ENCODE measurements at regions not wholly inside any gene's neighbourhood (a gene's known extent, or its start where the extent isn't known, plus 50 kb on each side); places are given as distances from the start of the nearest gene placed in this dataset.

DNA sequence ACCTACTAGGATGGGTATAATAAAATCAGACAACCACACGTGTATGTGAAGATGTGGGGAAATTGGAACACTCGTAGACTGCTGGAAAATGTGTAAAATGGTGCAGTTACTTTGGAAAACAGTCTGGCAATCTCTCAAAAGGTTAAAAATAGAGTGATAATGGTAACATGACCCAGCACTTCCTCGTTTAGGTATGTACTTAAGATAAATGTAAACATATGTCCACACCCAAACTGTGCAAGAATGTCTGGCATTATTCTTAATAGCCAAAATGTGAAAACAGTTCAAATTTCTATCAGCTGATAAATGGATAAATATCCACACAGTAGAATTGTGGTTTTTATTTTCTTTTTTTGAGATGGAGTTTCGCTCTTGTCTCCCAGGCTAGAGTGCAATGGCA, 272.8 kb downstream of the ZNF248 start:
- Mint-ChIP-seq H3K4me3 (no peak overlapping the region), H3K9me3 (peaks cover 32% of the 10 kb centered on the region), H3K27ac (no peak overlapping the region), H3K27me3 (ENCODE audit: insufficient read depth) (peaks cover 4% of the 10 kb centered on the region), H3K4me1 (ENCODE audit: low read depth) (no peaks in the 10 kb centered on the region), H3K36me3 (ENCODE audit: low read depth) (no peaks in the 10 kb centered on the region)
- no peak for DNase-seq
- TF ChIP-seq, protein P1, sequence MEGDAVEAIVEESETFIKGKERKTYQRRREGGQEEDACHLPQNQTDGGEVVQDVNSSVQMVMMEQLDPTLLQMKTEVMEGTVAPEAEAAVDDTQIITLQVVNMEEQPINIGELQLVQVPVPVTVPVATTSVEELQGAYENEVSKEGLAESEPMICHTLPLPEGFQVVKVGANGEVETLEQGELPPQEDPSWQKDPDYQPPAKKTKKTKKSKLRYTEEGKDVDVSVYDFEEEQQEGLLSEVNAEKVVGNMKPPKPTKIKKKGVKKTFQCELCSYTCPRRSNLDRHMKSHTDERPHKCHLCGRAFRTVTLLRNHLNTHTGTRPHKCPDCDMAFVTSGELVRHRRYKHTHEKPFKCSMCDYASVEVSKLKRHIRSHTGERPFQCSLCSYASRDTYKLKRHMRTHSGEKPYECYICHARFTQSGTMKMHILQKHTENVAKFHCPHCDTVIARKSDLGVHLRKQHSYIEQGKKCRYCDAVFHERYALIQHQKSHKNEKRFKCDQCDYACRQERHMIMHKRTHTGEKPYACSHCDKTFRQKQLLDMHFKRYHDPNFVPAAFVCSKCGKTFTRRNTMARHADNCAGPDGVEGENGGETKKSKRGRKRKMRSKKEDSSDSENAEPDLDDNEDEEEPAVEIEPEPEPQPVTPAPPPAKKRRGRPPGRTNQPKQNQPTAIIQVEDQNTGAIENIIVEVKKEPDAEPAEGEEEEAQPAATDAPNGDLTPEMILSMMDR (IDR thresholded peaks at IDR 0.05), result no peak

DNA sequence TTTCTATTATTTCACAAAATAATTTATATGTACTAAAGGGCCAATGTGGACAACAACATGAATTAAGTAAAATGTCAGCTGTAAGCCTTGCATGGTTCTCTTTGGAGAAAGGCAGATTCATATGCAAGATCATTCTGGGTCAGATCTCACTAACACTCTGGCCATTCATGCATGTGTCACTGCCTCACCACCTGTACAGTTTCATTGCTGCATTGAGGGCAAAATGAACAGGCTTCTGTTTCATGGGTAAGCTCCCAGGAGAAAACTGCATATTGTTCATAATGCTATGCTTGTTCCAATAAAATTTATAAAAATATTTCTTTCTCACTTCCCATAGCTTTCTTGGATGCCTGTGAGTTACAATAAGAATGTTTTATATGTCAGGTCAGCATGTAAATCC, 275.2 kb downstream of the ZNF248 start:
- Mint-ChIP-seq H3K4me1 (ENCODE audit: low read depth) (no peaks in the 10 kb centered on the region), H3K27ac (no peak overlapping the region), H3K4me3 (no peak overlapping the region), H3K9me3 (peaks cover 28% of the 10 kb centered on the region), H3K36me3 (ENCODE audit: low read depth) (no peaks in the 10 kb centered on the region), H3K27me3 (ENCODE audit: insufficient read depth) (peaks cover 1% of the 10 kb centered on the region; the same call in 1 of the 2 replicates)
- no peak for DNase-seq
- TF ChIP-seq, protein P1 (IDR thresholded peaks at IDR 0.05), result no peak

DNA sequence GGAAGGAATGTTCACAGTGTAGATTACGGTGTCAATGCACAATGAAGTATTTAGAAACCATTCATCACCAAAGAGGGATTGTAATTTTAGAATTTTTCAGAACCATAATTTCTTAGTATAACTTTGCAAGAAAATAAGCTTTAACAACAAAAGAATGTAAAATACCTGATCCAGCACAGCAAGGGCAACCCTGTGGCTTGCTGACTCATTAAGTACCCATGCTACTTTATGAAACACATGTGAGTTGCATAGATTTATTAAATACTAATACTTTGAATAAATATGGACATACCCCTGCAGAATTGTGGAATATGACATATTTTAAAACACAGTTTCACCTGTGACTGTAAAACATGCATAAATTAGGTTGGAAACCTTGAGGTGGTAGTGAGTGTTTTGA, 281.3 kb downstream of the ZNF248 start:
- peaks cover 31% of the 10 kb centered on the region for H3K9me3 Mint-ChIP-seq
- no peak for DNase-seq
- no peaks in the 10 kb centered on the region for H3K36me3 Mint-ChIP-seq (ENCODE audit: low read depth)
- H3K27ac Mint-ChIP-seq, result no peak overlapping the region
- no peak overlapping the region for H3K4me3 Mint-ChIP-seq
- TF ChIP-seq, protein P1 (IDR thresholded peaks at IDR 0.05), result no peak
- no peaks in the 10 kb centered on the region for H3K27me3 Mint-ChIP-seq (ENCODE audit: insufficient read depth)
- H3K4me1 Mint-ChIP-seq (ENCODE audit: low read depth), result no peaks in the 10 kb centered on the region

DNA sequence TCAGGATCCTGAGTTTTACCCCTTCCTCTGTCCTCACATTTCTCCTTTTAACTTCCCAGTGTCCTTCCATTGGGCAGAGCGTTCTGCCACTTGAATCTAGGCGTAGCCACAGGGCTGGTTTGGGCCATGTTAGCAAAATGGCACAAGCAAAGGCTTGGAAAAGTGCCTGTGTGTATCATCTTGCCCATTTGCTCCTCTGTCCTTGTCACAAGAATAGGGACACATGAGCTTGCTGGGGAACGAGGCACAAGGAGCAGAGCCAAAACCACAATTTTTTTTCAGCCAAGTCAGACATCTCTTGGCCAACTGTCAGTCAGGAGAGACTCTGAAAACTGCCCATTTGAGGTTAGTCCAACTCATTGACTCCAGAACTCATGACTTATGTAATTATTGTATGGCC, 285.2 kb downstream of the ZNF248 start:
- Mint-ChIP-seq H3K4me3 (no peak overlapping the region), H3K27ac (no peak overlapping the region), H3K36me3 (ENCODE audit: low read depth) (no peaks in the 10 kb centered on the region), H3K9me3 (peaks cover 33% of the 10 kb centered on the region), H3K27me3 (ENCODE audit: insufficient read depth) (no peaks in the 10 kb centered on the region), H3K4me1 (ENCODE audit: low read depth) (no peaks in the 10 kb centered on the region)
- no peak for DNase-seq
- TF ChIP-seq, protein P1 (IDR thresholded peaks at IDR 0.05), result no peak

DNA sequence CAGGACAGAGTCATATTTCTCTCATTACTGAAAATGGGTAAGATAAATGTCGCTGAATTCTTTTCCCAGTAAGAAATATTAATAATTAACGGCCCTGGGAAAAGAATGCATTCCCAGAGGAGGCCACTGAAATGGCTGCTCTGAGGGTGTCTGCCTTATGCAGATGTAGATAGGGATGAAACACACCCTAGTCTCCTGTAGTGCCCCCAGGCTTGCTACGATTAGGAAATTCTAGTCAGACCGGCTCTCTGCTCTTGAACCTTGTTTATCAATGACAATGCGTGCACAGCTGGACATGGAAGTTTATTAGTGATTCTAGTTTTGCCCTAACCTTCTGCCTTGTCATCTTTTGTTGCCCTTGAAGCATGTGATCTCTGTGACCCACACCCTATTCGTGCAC, 291.1 kb downstream of the ZNF248 start:
- Mint-ChIP-seq H3K27ac (no peak overlapping the region), H3K9me3 (peaks cover 21% of the 10 kb centered on the region), H3K4me1 (ENCODE audit: low read depth) (no peaks in the 10 kb centered on the region), H3K27me3 (ENCODE audit: insufficient read depth) (no peaks in the 10 kb centered on the region), H3K4me3 (no peak overlapping the region), H3K36me3 (ENCODE audit: low read depth) (no peaks in the 10 kb centered on the region)
- TF ChIP-seq, protein P1 (IDR thresholded peaks at IDR 0.05), result no peak
- DNase-seq, result no peak

DNA sequence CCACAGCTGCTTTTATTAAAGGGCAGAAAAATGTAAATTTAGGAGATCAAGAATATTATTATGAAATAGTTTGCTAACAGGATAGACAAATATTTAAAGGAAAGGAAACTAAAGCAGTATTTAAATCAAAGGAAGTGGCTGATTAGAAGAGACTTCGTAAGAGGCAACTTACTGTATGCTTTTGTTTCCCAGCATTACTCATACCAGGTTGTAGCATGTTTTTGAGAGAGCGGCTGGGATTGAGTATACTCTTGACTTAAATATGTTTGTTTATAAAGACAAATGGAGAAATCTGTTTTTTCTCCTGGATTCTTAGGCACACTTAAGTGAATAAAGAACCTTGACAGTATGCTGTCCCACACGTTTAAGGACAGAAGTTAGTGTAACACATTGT, 293.7 kb downstream of the ZNF248 start:
- TF ChIP-seq, protein P1 (IDR thresholded peaks at IDR 0.05), result no peak
- Mint-ChIP-seq H3K27me3 (ENCODE audit: insufficient read depth) (no peaks in the 10 kb centered on the region), H3K4me1 (ENCODE audit: low read depth) (no peaks in the 10 kb centered on the region), H3K9me3 (peaks cover 16% of the 10 kb centered on the region), H3K36me3 (ENCODE audit: low read depth) (no peaks in the 10 kb centered on the region), H3K27ac (no peak overlapping the region), H3K4me3 (no peak overlapping the region)
- no peak for DNase-seq
